ENCODE measurements at regions not wholly inside any gene's neighbourhood (a gene's known extent, or its start where the extent isn't known, plus 50 kb on each side); places are given as distances from the start of the nearest gene placed in this dataset.

DNA sequence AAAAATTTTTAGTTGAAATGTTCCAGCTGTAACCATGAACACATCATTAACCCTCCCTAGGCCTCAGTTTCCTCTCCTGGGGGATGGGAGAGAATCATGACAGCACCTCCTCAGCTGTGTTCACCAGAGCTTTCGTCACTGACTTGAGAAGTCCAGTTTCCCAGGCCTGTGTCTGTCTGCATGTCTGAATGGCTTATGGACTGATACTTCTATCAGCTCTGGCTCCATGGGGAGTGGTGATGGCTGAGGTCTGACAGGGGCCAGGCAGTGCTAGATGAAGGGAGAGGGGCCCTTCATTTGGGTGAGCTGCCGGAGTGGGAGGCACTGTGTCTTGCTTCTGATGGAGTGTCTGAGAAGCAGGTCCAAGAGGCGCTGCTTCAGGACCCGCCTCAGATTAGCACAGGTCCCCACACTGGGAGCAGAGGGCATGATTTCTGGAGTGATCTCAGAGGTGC lies 192.9 kb downstream of the PTPN20 start:
- TF ChIP-seq, protein P1, sequence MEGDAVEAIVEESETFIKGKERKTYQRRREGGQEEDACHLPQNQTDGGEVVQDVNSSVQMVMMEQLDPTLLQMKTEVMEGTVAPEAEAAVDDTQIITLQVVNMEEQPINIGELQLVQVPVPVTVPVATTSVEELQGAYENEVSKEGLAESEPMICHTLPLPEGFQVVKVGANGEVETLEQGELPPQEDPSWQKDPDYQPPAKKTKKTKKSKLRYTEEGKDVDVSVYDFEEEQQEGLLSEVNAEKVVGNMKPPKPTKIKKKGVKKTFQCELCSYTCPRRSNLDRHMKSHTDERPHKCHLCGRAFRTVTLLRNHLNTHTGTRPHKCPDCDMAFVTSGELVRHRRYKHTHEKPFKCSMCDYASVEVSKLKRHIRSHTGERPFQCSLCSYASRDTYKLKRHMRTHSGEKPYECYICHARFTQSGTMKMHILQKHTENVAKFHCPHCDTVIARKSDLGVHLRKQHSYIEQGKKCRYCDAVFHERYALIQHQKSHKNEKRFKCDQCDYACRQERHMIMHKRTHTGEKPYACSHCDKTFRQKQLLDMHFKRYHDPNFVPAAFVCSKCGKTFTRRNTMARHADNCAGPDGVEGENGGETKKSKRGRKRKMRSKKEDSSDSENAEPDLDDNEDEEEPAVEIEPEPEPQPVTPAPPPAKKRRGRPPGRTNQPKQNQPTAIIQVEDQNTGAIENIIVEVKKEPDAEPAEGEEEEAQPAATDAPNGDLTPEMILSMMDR (conservative IDR thresholded peaks at IDR 0.05 in 1 of 2, IDR thresholded peaks at IDR 0.05 in 1 of 2; ENCODE audit: low read depth in 1 of 2, low read length in 2 of 2): no peak
- TF ChIP-seq EZH2 (IDR thresholded peaks at IDR 0.05; ENCODE audit: low read length, missing control alignments): no peak

Measured in fibroblast of lung (primary cell).